MM.1S (cell line): ENCODE measurements at regions not wholly inside any gene's neighbourhood (a gene's known extent, or its start where the extent isn't known, plus 50 kb on each side); places are given as distances from the start of the nearest gene placed in this dataset.

Experiments used
- DNase-seq: peaks from one replicate; pipeline ENCODE4 v3.0.0-alpha.2; 2015
- H2AFZ ChIP-seq: fragments of 300-600 bp; sonication (generic); 2 replicates; pipeline ENCODE4 v1.6.0; 2016; ENCODE audit warnings: antibody characterized with exemption, low read length
- H3F3A ChIP-seq: fragments of 300-600 bp; sonication (generic); 2 replicates; pipeline ENCODE4 v1.6.1; 2016; ENCODE audit warnings: mild to moderate bottlenecking, antibody characterized with exemption, low read length, moderate library complexity, mixed read lengths; ENCODE audit not compliant: insufficient read depth
- H3K27ac ChIP-seq: fragments of 300-600 bp; sonication (generic); 2 replicates; pipeline ENCODE4 v1.5.1; 2016; ENCODE audit warnings: mild to moderate bottlenecking, low read length
- H3K27me3 ChIP-seq: fragments of 300-600 bp; sonication (generic); replicated peaks from 2 replicates; pipeline ENCODE4 v1.6.0; 2016; ENCODE audit warnings: low read length; ENCODE audit not compliant: insufficient read depth
- H3K36me3 ChIP-seq: fragments of 300-600 bp; sonication (generic); replicated peaks from 2 replicates; pipeline ENCODE4 v1.6.1; 2016; ENCODE audit warnings: mild to moderate bottlenecking, low read length, mixed read lengths; ENCODE audit not compliant: insufficient read depth
- H3K4me1 ChIP-seq: fragments of 300-600 bp; sonication (generic); 2 replicates; pipeline ENCODE4 v1.6.1; 2016; ENCODE audit warnings: low read length, mixed read lengths
- H3K4me2 ChIP-seq: fragments of 300-600 bp; sonication (generic); 2 replicates; pipeline ENCODE4 v1.6.0; 2016; ENCODE audit warnings: low read depth, low read length
- H3K4me3 ChIP-seq: fragments of 300-600 bp; sonication (generic); 2 replicates; pipeline ENCODE4 v1.5.1; 2016; ENCODE audit warnings: low read length, mixed read lengths
- H3K79me2 ChIP-seq: fragments of 300-600 bp; sonication (generic); 2 replicates; pipeline ENCODE4 v1.6.1; 2016; ENCODE audit warnings: mixed run types, low read length, mixed read lengths
- H3K9ac ChIP-seq: fragments of 300-600 bp; sonication (generic); 2 replicates; pipeline ENCODE4 v1.6.1; 2016; ENCODE audit warnings: low read length, mixed read lengths
- H3K9me2 ChIP-seq: fragments of 300-600 bp; sonication (generic); replicated peaks from 2 replicates; pipeline ENCODE4 v1.6.1; 2016; ENCODE audit warnings: mild to moderate bottlenecking, low read length, mixed read lengths; ENCODE audit not compliant: insufficient read depth
- H3K9me3 ChIP-seq: fragments of 300-600 bp; sonication (generic); replicated peaks from 2 replicates; pipeline ENCODE4 v1.6.1; 2016; ENCODE audit warnings: mild to moderate bottlenecking, low read length, mixed read lengths; ENCODE audit not compliant: insufficient read depth
- H4K20me1 ChIP-seq: fragments of 300-600 bp; sonication (generic); 2 replicates; pipeline ENCODE4 v1.6.1; 2016; ENCODE audit warnings: mild to moderate bottlenecking, low read length, moderate library complexity, mixed read lengths; ENCODE audit not compliant: insufficient read depth
- EZH2 ChIP-seq: fragments of 300-600 bp; sonication (generic); optimal IDR thresholded peaks from 2 replicates; pipeline ENCODE3; 2017; ENCODE audit warnings: low read depth, mild to moderate bottlenecking, antibody characterized with exemption, low read length, mixed read lengths
- EZH2phosphoT487 ChIP-seq: fragments of 300-600 bp; sonication (generic); IDR thresholded peaks from 2 replicates; pipeline ENCODE4 v1.6.1; 2018; ENCODE audit warnings: antibody characterized with exemption, low read length
- TF ChIP-seq, protein P1 (sequence below): fragments of 300-600 bp; sonication (generic); IDR thresholded peaks from 2 replicates; pipeline ENCODE4 v1.5.1; 2016; ENCODE audit warnings: antibody characterized with exemption, low read length, mixed read lengths

DNA sequence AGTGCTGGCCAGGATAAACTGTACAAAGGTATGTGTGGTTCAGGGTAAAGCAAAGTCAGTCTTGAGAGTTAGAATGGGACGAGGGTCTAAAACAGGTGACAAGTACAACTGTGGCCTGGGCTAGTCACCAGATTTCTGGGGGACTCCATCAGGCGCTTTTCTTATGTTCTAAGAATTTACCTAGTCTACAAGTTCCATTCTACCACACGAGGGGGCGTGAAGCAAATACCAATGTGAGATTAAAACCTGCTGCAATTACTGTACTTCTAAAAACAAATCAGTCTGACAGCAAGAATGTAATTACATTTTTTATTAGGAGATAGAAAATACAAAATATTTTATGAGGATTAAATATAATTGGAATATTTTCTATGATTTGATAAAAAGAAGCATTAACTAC is 146.5 kb downstream of the ALOX5 start:
- TF ChIP-seq EZH2 (no peak), EZH2phosphoT487 (no peak)
- TF ChIP-seq, protein P1, sequence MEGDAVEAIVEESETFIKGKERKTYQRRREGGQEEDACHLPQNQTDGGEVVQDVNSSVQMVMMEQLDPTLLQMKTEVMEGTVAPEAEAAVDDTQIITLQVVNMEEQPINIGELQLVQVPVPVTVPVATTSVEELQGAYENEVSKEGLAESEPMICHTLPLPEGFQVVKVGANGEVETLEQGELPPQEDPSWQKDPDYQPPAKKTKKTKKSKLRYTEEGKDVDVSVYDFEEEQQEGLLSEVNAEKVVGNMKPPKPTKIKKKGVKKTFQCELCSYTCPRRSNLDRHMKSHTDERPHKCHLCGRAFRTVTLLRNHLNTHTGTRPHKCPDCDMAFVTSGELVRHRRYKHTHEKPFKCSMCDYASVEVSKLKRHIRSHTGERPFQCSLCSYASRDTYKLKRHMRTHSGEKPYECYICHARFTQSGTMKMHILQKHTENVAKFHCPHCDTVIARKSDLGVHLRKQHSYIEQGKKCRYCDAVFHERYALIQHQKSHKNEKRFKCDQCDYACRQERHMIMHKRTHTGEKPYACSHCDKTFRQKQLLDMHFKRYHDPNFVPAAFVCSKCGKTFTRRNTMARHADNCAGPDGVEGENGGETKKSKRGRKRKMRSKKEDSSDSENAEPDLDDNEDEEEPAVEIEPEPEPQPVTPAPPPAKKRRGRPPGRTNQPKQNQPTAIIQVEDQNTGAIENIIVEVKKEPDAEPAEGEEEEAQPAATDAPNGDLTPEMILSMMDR, result no peak
- no peak for DNase-seq
- Histone ChIP-seq H3K4me1 (no peaks in the 10 kb centered on the region), H2AFZ (no peak overlapping the region), H3K36me3 (no peaks in the 10 kb centered on the region), H3K4me2 (no peak overlapping the region), H3K27me3 (no peaks in the 10 kb centered on the region), H3K9me3 (no peaks in the 10 kb centered on the region), H4K20me1 (no peaks in the 10 kb centered on the region), H3K27ac (no peak overlapping the region), H3K79me2 (no peaks in the 10 kb centered on the region), H3K9me2 (no peaks in the 10 kb centered on the region), H3F3A (no peaks in the 10 kb centered on the region), H3K9ac (no peak overlapping the region), H3K4me3 (no peak overlapping the region)

DNA sequence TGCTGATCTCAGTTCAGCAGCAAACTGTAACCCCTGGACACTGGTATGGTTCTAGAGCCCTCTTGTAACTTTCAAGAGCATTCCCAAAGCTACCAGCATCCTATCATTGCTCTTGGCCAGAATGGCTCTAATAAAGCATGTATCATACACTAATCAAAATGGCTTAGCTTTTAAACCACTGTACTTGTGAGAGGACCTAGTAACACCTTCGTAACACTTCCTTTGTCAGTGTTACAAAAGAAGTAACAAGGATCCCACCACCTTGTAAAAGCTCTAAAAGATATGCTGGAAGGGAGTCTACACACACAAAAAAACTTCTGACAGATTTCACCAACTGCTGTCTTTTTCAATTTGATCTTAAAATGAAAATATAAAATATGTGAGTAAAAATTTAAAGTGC is 144.7 kb downstream of the ALOX5 start:
- no peaks in the 10 kb centered on the region for H3K27me3 ChIP-seq
- TF ChIP-seq EZH2phosphoT487, result no peak
- no peak for DNase-seq
- H3K4me2 ChIP-seq, result no peak overlapping the region
- H3K27ac ChIP-seq, result no peak overlapping the region
- no peaks in the 10 kb centered on the region for H3K9me2 ChIP-seq
- H3K4me1 ChIP-seq, result no peaks in the 10 kb centered on the region
- H2AFZ ChIP-seq, result no peak overlapping the region
- no peak overlapping the region for H3K9ac ChIP-seq
- H3F3A ChIP-seq, result no peaks in the 10 kb centered on the region
- no peaks in the 10 kb centered on the region for H3K79me2 ChIP-seq
- no peaks in the 10 kb centered on the region for H4K20me1 ChIP-seq
- H3K9me3 ChIP-seq, result no peaks in the 10 kb centered on the region
- no peaks in the 10 kb centered on the region for H3K36me3 ChIP-seq
- H3K4me3 ChIP-seq, result no peak overlapping the region

DNA sequence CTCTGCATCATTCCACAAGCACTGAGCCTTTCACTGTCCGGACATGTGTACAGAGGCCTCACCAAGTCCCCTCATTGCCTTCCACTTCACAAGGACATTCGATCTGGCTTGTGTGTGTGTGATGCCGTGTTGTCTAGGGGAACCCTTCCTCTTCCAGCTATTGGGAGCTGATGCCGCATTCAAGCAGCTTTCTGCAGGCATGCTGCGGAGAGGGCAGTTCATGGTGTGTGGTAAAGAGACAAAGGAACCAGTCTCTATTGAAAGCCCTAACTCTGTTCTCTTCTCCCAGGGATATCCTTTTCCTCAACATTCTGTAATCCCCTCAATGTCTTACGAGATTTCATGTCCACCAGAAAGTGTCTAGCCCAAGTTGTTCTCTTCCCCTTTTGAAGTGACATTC is 141.6 kb downstream of the ALOX5 start:
- Histone ChIP-seq H3K9me3 (no peaks in the 10 kb centered on the region), H3K4me2 (no peak overlapping the region), H3K79me2 (no peaks in the 10 kb centered on the region), H3K27ac (no peak overlapping the region), H3F3A (no peaks in the 10 kb centered on the region), H3K9ac (no peak overlapping the region), H2AFZ (no peak overlapping the region), H3K9me2 (no peaks in the 10 kb centered on the region), H3K36me3 (no peaks in the 10 kb centered on the region), H3K4me3 (no peak overlapping the region), H3K27me3 (no peaks in the 10 kb centered on the region), H3K4me1 (no peaks in the 10 kb centered on the region), H4K20me1 (no peaks in the 10 kb centered on the region)
- no peak for DNase-seq
- no peak for TF ChIP-seq EZH2
- no peak for TF ChIP-seq EZH2phosphoT487
- TF ChIP-seq, protein P1, result no peak

DNA sequence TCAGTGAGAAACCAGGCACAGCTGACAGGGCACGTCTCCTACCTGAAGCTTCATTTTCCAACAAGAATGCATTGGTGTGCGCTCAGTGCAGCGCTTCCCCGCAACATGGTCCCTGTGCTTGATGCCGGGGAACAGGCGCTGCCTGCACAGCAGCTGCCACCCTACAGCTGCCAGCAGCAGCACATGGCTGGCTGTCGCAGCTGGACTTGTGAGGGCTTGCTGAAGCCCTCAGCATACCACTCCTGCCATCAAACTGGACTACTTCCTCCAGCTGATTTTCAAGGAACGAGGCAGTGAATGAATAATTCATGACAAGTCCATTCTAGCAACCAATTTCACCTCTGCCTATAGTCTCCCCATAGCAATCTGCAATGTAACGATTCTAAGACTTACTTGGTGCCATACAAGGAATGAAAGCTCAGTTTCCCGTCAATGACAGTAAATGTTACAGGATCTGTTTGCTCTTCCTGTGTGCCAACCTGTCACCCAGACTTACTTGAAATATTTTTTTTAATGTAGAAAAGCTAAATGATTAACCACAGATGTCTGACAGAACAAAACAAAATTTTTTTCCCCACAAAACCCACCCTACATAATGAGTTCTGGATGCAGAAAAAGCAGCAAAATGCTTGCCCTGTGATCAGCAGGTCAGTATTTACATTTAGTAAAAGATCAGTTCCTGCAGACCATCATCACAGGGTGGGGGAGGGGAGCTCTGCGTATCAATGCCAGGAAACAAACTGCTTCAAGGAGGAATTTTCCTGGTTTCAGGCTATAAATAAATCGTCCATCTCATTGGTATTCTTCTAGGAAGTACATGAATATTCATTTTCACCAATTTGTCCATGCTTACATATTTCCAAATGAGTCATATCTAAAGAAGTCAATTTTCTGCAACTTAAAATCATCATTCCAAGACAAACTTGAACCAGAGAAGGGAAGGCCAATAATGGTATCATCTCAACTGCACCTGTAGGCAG is 140.6 kb downstream of the ALOX5 start:
- Histone ChIP-seq H3K9ac (no peak overlapping the region), H3K4me3 (no peak overlapping the region), H3K4me2 (no peak overlapping the region), H3K9me2 (no peaks in the 10 kb centered on the region), H3F3A (no peaks in the 10 kb centered on the region), H4K20me1 (no peaks in the 10 kb centered on the region), H2AFZ (no peak overlapping the region), H3K79me2 (no peaks in the 10 kb centered on the region), H3K27me3 (no peaks in the 10 kb centered on the region), H3K36me3 (no peaks in the 10 kb centered on the region), H3K4me1 (no peaks in the 10 kb centered on the region), H3K9me3 (no peaks in the 10 kb centered on the region), H3K27ac (no peak overlapping the region)
- TF ChIP-seq EZH2phosphoT487 (no peak), EZH2 (no peak)
- TF ChIP-seq, protein P1, result no peak
- no peak for DNase-seq
